IMR-90 (cell line): ENCODE measurements at regions not wholly inside any gene's neighbourhood (a gene's known extent, or its start where the extent isn't known, plus 50 kb on each side); places are given as distances from the start of the nearest gene placed in this dataset.
A peak's percentile ranks its signal among the peaks of the same experiment; 100 is the strongest.

Source experiments
- ATAC-seq: fragments of 200-7000 bp; cut with Tn5 transposase; 2 replicates; pipeline ENCODE4 v1.9.1; 2020; ENCODE audit warnings: low read depth, mild to moderate bottlenecking, moderate library complexity
- BruUV-seq: library from RNA; stranded (reverse); fragments of 400-500 nt; replicated peaks from 2 replicates; lab custom pipeline; 2021; lab: Mats Ljungman, UMichigan
- CTCF ChIA-PET: fragments of 300-600 bp; formaldehyde crosslinking; extraction: SDS; loops from one replicate; lab custom pipeline; 2021; ENCODE audit warnings: antibody characterized with exemption; lab: Yijun Ruan, JAX
- POLR2A ChIA-PET: fragments of 300-600 bp; sonication (Branson Sonifier 250); formaldehyde crosslinking; loops from one replicate; lab custom pipeline; 2022; ENCODE audit warnings: antibody characterized with exemption; ENCODE audit not compliant: unreplicated experiment; lab: Charles Lee
- DNase-seq: peaks from one replicate; pipeline ENCODE4 v3.0.0; 2013
- H2AFZ ChIP-seq: replicated peaks from 2 replicates; pipeline ENCODE3; 2013; ENCODE audit warnings: low read length, mild to moderate bottlenecking; ENCODE audit not compliant: poor library complexity
- H2AK5ac ChIP-seq: 2 replicates; pipeline ENCODE4 v1.6.1; 2013; ENCODE audit warnings: low read depth, low read length, inconsistent platforms
- H2AK9ac ChIP-seq: replicated peaks from 2 replicates; pipeline ENCODE3; 2013; ENCODE audit warnings: mild to moderate bottlenecking, low read depth, low read length, moderate library complexity; ENCODE audit not compliant: poor library complexity
- H2BK120ac ChIP-seq: 2 replicates; pipeline ENCODE4 v1.6.1; 2013; ENCODE audit warnings: low read depth, low read length, inconsistent platforms
- H2BK15ac ChIP-seq: 3 replicates; pipeline ENCODE4 v1.6.1; 2013; ENCODE audit warnings: low read depth, low read length, inconsistent platforms
- H2BK20ac ChIP-seq: 2 replicates; pipeline ENCODE4 v1.6.1; 2013; ENCODE audit warnings: low read depth, mild to moderate bottlenecking, inconsistent platforms, low read length, moderate library complexity
- H2BK5ac ChIP-seq: 2 replicates; pipeline ENCODE4 v1.6.1; 2013; ENCODE audit warnings: mild to moderate bottlenecking, low read depth, low read length, inconsistent platforms; ENCODE audit not compliant: poor library complexity, severe bottlenecking
- H3K14ac ChIP-seq: replicated peaks from 2 replicates; pipeline ENCODE4 v1.6.1; 2013; ENCODE audit warnings: low read depth, low read length, inconsistent platforms
- H3K18ac ChIP-seq: 2 replicates; pipeline ENCODE4 v1.6.1; 2013; ENCODE audit warnings: low read depth, low read length, control low read depth
- H3K23ac ChIP-seq: 2 replicates; pipeline ENCODE4 v1.6.1; 2013; ENCODE audit warnings: low read depth, low read length, inconsistent platforms
- H3K27ac ChIP-seq: 2 replicates; pipeline ENCODE4 v1.5.1; 2013; ENCODE audit warnings: mild to moderate bottlenecking, control low read depth, low read length; ENCODE audit not compliant: insufficient read depth
- H3K27me3 ChIP-seq: 2 replicates; pipeline ENCODE4 v1.6.1; 2013; ENCODE audit warnings: low read length; ENCODE audit not compliant: control insufficient read depth, insufficient read depth
- H3K36me3 ChIP-seq: 2 replicates; pipeline ENCODE4 v1.6.1; 2013; ENCODE audit warnings: low read length, mixed read lengths; ENCODE audit not compliant: control insufficient read depth, insufficient read depth
- H3K4ac ChIP-seq: 2 replicates; pipeline ENCODE4 v1.6.1; 2013; ENCODE audit warnings: low read depth, low read length, inconsistent platforms
- H3K4me1 ChIP-seq: 2 replicates; pipeline ENCODE4 v1.6.1; 2013; ENCODE audit warnings: low read length, mixed read lengths; ENCODE audit not compliant: control insufficient read depth, insufficient read depth
- H3K4me2 ChIP-seq: 2 replicates; pipeline ENCODE4 v1.6.1; 2013; ENCODE audit warnings: low read depth, mild to moderate bottlenecking, control low read depth, low read length, moderate library complexity
- H3K4me3 ChIP-seq: 2 replicates; pipeline ENCODE4 v1.5.1; 2013; ENCODE audit warnings: low read depth, mild to moderate bottlenecking, control low read depth, low read length, moderate library complexity; ENCODE audit not compliant: insufficient read depth
- H3K56ac ChIP-seq: 2 replicates; pipeline ENCODE4 v1.6.1; 2013; ENCODE audit warnings: low read length, inconsistent platforms; ENCODE audit not compliant: insufficient read depth; ENCODE audit errors: extremely low read depth
- H3K79me1 ChIP-seq, 2 experiments: 2 replicates each; pipeline ENCODE4 v1.6.1; 2013; ENCODE audit warnings: low read length in 2 of 2, inconsistent platforms in 1 of 2, low read depth in 1 of 2
- H3K9ac ChIP-seq: 2 replicates; pipeline ENCODE4 v1.6.1; 2013; ENCODE audit warnings: low read depth, low read length, control low read depth
- H3K9me1 ChIP-seq: 2 replicates; pipeline ENCODE4 v1.6.1; 2013; ENCODE audit warnings: low read length, inconsistent platforms; ENCODE audit not compliant: insufficient read depth
- H3K9me3 ChIP-seq: 2 replicates; pipeline ENCODE4 v1.6.1; 2013; ENCODE audit warnings: low read length; ENCODE audit not compliant: control insufficient read depth, insufficient read depth
- H4K20me1 ChIP-seq: 2 replicates; pipeline ENCODE4 v1.6.1; 2013; ENCODE audit warnings: low read length, inconsistent platforms; ENCODE audit not compliant: insufficient read depth
- H4K5ac ChIP-seq: 2 replicates; pipeline ENCODE4 v1.6.1; 2013; ENCODE audit warnings: mild to moderate bottlenecking, low read depth, low read length, control low read depth
- H4K8ac ChIP-seq, 2 experiments: 2 replicates each; pipeline ENCODE4 v1.6.1; 2013; ENCODE audit warnings: low read depth in 2 of 2, low read length in 2 of 2, control low read depth in 1 of 2, inconsistent platforms in 1 of 2
- H4K91ac ChIP-seq: 2 replicates; pipeline ENCODE4 v1.6.1; 2013; ENCODE audit warnings: low read depth, low read length, inconsistent platforms; ENCODE audit not compliant: insufficient read depth
- CEBPB ChIP-seq: IDR thresholded peaks from 2 replicates; pipeline ENCODE4 v1.6.1; 2012; ENCODE audit warnings: low read depth, low read length, improper control_type of control experiment
- MAZ ChIP-seq: IDR thresholded peaks from 2 replicates; pipeline ENCODE4 v1.6.1; 2012; ENCODE audit warnings: low read depth, mild to moderate bottlenecking, low read length, improper control_type of control experiment, moderate library complexity, borderline replicate concordance
- MXI1 ChIP-seq: IDR thresholded peaks from 2 replicates; pipeline ENCODE4 v1.6.1; 2012; ENCODE audit warnings: low read depth, mild to moderate bottlenecking, low read length, moderate library complexity, borderline replicate concordance
- RAD21 ChIP-seq: IDR thresholded peaks from 2 replicates; pipeline ENCODE4 v1.6.1; 2012; ENCODE audit warnings: low read length, improper control_type of control experiment
- RFX5 ChIP-seq: IDR thresholded peaks from 2 replicates; pipeline ENCODE4 v1.8.0; 2012; ENCODE audit warnings: low read depth, mild to moderate bottlenecking, low read length, moderate library complexity
- SMC3 ChIP-seq: fragments of 150-350 bp; IDR thresholded peaks from 2 replicates; pipeline ENCODE4 v1.6.1; 2016; ENCODE audit warnings: low read depth, mild to moderate bottlenecking, antibody characterized with exemption, low read length, moderate library complexity
- WGBS, 2 experiments: methylation state at CpG; one replicate each; pipeline versions ENCODE4 v1.1.5 to v1.1.7; 2013; ENCODE audit warnings: missing lambda C conversion rate in 2 of 2; ENCODE audit not compliant: insufficient read length in 1 of 2; ENCODE audit errors: extremely low coverage in 2 of 2; 5-methylcytosine and 5-hydroxymethylcytosine counted together
- dilution Hi-C: fragments of 300-500 bp; cut with HindIII; formaldehyde crosslinking; loops from one replicate; pipeline ENCODE4 v1.14.3; 2018; ENCODE audit warnings: low sequenced_read_pairs; ENCODE audit not compliant: unreplicated experiment
- in situ Hi-C: fragments of 300-500 bp; cut with MboI; formaldehyde crosslinking; loops from 3 replicates; pipeline ENCODE4 v1.14.3; 2019; ENCODE audit warnings: low sequenced_read_pairs, inconsistent platforms, mixed read lengths
- intact Hi-C: fragments of 100-400 bp; cut with micrococcal nuclease; formaldehyde crosslinking; loops from 2 replicates; pipeline ENCODE4 v1.10.0; 2022
- TF ChIP-seq, protein P1 (sequence below): conservative IDR thresholded peaks from 2 replicates; pipeline ENCODE4 v1.5.1; 2012; ENCODE audit warnings: mild to moderate bottlenecking, low read depth, low read length, improper control_type of control experiment
- TF ChIP-seq, protein P2 (sequence below): fragments of 150-350 bp; IDR thresholded peaks from 2 replicates; pipeline ENCODE4 v1.6.1; 2017; ENCODE audit warnings: mild to moderate bottlenecking, antibody characterized with exemption, low read length, low read depth

DNA sequence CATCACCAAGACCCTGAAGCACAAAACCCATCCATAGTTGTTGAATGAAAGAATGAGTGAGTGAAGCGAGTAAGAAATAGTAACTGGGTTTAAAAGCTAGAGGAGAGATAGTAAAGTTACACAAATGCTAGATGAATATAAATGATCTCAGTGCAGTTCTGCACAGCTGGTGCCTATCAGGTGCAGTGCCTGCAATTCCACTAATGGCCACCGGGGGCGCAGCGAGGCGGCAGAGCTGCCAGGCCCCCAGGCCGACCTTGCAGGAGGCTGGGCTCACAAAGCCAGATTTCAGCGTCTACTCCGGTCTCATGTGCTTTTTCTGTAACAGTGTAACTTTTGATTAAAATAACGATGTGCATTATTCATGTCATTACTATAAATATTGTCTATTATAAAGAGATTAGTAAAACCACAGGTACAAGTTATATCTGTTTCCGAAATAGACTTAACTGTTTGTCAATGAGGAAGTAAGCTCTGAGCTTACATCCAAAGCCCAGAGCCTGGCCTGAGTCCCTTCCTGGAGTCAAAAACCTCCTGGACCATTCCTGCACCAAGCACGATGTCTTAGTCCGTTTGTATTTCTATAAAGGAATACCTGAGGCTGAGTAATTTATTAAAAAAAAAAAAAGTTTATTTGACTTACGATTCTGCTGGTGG is 477.6 kb downstream of the NPHP4 start:
- H3K9me3 ChIP-seq: no peaks in the 10 kb centered on the region
- in situ Hi-C loops: loop anchor here (5.0 to 25.0 kb wide), 2 partner anchors 403 to 823 kb away; no protein-coding TSS in a partner anchor
- no peaks in the 10 kb centered on the region for H3K36me3 ChIP-seq
- H3K9me1 ChIP-seq: no peaks in the 10 kb centered on the region
- H2BK5ac ChIP-seq: no peak overlapping the region
- BruUV-seq: no TSS peak
- H4K91ac ChIP-seq: no peak overlapping the region
- ChIA-PET POLR2A (no interaction called here), CTCF (interaction anchor here (0.7 to 1.1 kb wide), 7 partner anchors 34 to 461 kb away, joined by 3 read pairs; no protein-coding TSS in a partner anchor)
- H3K27ac ChIP-seq: no peak overlapping the region
- no peak overlapping the region for H3K56ac ChIP-seq
- H3K9ac ChIP-seq: no peak overlapping the region
- no peak overlapping the region for H2BK15ac ChIP-seq
- TF ChIP-seq RAD21 (peak; percentile 36; the same call in 1 of the 2 replicates), MAZ (no peak), RFX5 (no peak), CEBPB (no peak), SMC3 (no peak), MXI1 (no peak)
- TF ChIP-seq, protein P1, sequence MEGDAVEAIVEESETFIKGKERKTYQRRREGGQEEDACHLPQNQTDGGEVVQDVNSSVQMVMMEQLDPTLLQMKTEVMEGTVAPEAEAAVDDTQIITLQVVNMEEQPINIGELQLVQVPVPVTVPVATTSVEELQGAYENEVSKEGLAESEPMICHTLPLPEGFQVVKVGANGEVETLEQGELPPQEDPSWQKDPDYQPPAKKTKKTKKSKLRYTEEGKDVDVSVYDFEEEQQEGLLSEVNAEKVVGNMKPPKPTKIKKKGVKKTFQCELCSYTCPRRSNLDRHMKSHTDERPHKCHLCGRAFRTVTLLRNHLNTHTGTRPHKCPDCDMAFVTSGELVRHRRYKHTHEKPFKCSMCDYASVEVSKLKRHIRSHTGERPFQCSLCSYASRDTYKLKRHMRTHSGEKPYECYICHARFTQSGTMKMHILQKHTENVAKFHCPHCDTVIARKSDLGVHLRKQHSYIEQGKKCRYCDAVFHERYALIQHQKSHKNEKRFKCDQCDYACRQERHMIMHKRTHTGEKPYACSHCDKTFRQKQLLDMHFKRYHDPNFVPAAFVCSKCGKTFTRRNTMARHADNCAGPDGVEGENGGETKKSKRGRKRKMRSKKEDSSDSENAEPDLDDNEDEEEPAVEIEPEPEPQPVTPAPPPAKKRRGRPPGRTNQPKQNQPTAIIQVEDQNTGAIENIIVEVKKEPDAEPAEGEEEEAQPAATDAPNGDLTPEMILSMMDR: peak; percentile 75
- TF ChIP-seq, protein P2, sequence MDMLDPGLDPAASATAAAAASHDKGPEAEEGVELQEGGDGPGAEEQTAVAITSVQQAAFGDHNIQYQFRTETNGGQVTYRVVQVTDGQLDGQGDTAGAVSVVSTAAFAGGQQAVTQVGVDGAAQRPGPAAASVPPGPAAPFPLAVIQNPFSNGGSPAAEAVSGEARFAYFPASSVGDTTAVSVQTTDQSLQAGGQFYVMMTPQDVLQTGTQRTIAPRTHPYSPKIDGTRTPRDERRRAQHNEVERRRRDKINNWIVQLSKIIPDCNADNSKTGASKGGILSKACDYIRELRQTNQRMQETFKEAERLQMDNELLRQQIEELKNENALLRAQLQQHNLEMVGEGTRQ: no peak
- H3K4ac ChIP-seq: no peak overlapping the region
- H2AFZ ChIP-seq: no peak overlapping the region
- no peak overlapping the region for H3K14ac ChIP-seq
- no peaks in the 10 kb centered on the region for H3K4me1 ChIP-seq
- no peak overlapping the region for H2AK5ac ChIP-seq
- no peak overlapping the region for H2BK20ac ChIP-seq
- H2AK9ac ChIP-seq: no peak overlapping the region
- ATAC-seq: peak; percentile 87
- no peak overlapping the region for H3K23ac ChIP-seq
- H3K79me1 ChIP-seq: no peaks in the 10 kb centered on the region
- dilution Hi-C loops: no loop called here
- H3K4me3 ChIP-seq: no peak overlapping the region
- DNase-seq: peak; percentile 7
- H4K8ac ChIP-seq: no peak overlapping the region
- H3K18ac ChIP-seq: no peak overlapping the region
- H2BK120ac ChIP-seq: no peak overlapping the region
- no peak overlapping the region for H3K4me2 ChIP-seq
- WGBS, 2 experiments: 0% methylated on average over 6 of the region's 13 CpGs; no CpG with 5 or more reads in 1 of the 2 experiments
- intact Hi-C loops: loop anchor here (1.0 kb wide), 1 partner anchor 461 kb away; no protein-coding TSS in a partner anchor
- H3K27me3 ChIP-seq: no peaks in the 10 kb centered on the region
- H4K20me1 ChIP-seq: no peaks in the 10 kb centered on the region
- no peak overlapping the region for H4K5ac ChIP-seq
